ENCODE measurements at regions not wholly inside any gene's neighbourhood (a gene's known extent, or its start where the extent isn't known, plus 50 kb on each side); places are given as distances from the start of the nearest gene placed in this dataset.

DNA sequence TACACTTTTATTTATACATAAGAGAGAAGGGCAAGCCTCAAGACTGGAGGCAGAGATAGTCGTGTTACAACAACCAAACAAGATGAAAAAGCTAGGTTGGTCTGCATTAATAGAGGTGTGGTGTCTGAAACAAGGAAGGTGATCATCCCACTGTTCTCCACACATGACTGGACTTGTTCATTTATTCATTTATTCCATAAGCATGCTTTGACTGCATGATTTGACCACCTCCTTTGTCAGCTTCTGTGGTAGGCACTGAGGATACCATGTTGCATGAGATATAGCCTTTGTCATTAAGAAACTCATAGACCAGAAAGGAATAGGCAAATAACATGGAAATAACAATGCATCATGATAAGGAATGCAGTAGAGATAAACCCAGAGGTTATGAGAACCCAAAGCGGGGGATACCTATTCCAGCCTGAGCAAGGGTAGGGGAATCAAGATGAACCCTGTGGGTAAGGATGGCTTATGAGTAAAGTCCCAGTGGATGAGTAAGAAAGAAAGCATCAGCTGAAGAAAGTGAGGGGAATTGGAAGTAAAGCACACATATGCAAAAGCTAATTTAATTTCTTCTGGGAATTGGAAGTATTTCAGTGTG, 173.7 kb upstream of the FGGY start:
- H3K4me2 ChIP-seq (ENCODE audit: low read length), result no peak overlapping the region
- H3K27ac ChIP-seq, result no peak overlapping the region
- no peaks in the 10 kb centered on the region for H3K4me1 ChIP-seq
- H2AFZ ChIP-seq, result no peak overlapping the region
- H3K79me2 ChIP-seq, result no peaks in the 10 kb centered on the region
- H3K4me3 ChIP-seq (ENCODE audit: low read depth, low read length), result no peak overlapping the region
- TF ChIP-seq, protein P1, sequence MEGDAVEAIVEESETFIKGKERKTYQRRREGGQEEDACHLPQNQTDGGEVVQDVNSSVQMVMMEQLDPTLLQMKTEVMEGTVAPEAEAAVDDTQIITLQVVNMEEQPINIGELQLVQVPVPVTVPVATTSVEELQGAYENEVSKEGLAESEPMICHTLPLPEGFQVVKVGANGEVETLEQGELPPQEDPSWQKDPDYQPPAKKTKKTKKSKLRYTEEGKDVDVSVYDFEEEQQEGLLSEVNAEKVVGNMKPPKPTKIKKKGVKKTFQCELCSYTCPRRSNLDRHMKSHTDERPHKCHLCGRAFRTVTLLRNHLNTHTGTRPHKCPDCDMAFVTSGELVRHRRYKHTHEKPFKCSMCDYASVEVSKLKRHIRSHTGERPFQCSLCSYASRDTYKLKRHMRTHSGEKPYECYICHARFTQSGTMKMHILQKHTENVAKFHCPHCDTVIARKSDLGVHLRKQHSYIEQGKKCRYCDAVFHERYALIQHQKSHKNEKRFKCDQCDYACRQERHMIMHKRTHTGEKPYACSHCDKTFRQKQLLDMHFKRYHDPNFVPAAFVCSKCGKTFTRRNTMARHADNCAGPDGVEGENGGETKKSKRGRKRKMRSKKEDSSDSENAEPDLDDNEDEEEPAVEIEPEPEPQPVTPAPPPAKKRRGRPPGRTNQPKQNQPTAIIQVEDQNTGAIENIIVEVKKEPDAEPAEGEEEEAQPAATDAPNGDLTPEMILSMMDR (IDR thresholded peaks at IDR 0.05), result no peak
- H3K27me3 ChIP-seq (ENCODE audit: control insufficient read depth, insufficient read depth, low read length), result no peaks in the 10 kb centered on the region
- no peaks in the 10 kb centered on the region for H3K9me3 ChIP-seq (ENCODE audit: control insufficient read depth, low read length)
- H3K9ac ChIP-seq, result no peak overlapping the region
- no peaks in the 10 kb centered on the region for H3K36me3 ChIP-seq (ENCODE audit: control insufficient read depth, insufficient read depth, low read length)

GRCh38 chr1:59124166-59124565, 172.7 kb upstream of the FGGY start:
- no peaks in the 10 kb centered on the region for H3K36me3 ChIP-seq (ENCODE audit: control insufficient read depth, insufficient read depth, low read length)

DNA sequence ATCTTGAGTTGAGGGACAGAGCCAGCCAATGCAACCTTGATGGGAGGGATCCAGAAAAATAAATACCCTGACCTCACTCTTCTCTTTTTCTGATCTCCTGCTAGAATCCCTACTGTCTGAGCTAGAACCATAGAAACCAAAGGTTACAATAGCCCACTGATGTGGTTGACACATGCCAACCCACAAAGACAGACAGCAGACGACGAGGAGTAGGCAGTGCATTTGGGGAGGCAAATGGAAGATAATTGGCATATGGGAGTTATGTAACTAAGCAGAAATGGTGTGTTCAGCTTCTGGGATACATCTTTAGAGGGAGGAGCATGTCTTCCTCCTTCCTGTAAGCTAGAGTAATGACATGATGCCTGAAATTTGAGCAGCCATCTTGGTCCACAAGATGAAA, 171.7 kb upstream of the FGGY start:
- H3K4me1 ChIP-seq, result no peaks in the 10 kb centered on the region
- H3K27ac ChIP-seq, result no peak overlapping the region
- no peak overlapping the region for H3K9ac ChIP-seq
- no peaks in the 10 kb centered on the region for H3K9me3 ChIP-seq (ENCODE audit: control insufficient read depth, low read length)
- H3K79me2 ChIP-seq, result no peaks in the 10 kb centered on the region
- no peaks in the 10 kb centered on the region for H3K36me3 ChIP-seq (ENCODE audit: control insufficient read depth, insufficient read depth, low read length)
- no peaks in the 10 kb centered on the region for H3K27me3 ChIP-seq (ENCODE audit: control insufficient read depth, insufficient read depth, low read length)
- H3K4me3 ChIP-seq (ENCODE audit: low read depth, low read length), result no peak overlapping the region
- TF ChIP-seq, protein P1 (IDR thresholded peaks at IDR 0.05), result no peak
- no peak overlapping the region for H3K4me2 ChIP-seq (ENCODE audit: low read length)
- H2AFZ ChIP-seq, result no peak overlapping the region

More at GRCh38 chr1:59124166-59124565, 172.7 kb upstream of the FGGY start:
- Histone ChIP-seq H3K4me1 (no peaks in the 10 kb centered on the region), H3K79me2 (no peaks in the 10 kb centered on the region), H3K4me2 (ENCODE audit: low read length) (no peak overlapping the region), H3K9ac (no peak overlapping the region), H3K27me3 (ENCODE audit: control insufficient read depth, insufficient read depth, low read length) (no peaks in the 10 kb centered on the region), H3K27ac (no peak overlapping the region), H2AFZ (no peak overlapping the region), H3K9me3 (ENCODE audit: control insufficient read depth, low read length) (no peaks in the 10 kb centered on the region), H3K4me3 (ENCODE audit: low read depth, low read length) (no peak overlapping the region)
- TF ChIP-seq, protein P1 (IDR thresholded peaks at IDR 0.05), result no peak

- Histone ChIP-seq H3K27ac (no peak overlapping the region), H3K79me2 (no peaks in the 10 kb centered on the region), H3K9me3 (ENCODE audit: control insufficient read depth, low read length) (no peaks in the 10 kb centered on the region), H3K4me2 (ENCODE audit: low read length) (no peak overlapping the region), H3K4me3 (ENCODE audit: low read depth, low read length) (no peak overlapping the region), H3K27me3 (ENCODE audit: control insufficient read depth, insufficient read depth, low read length) (no peaks in the 10 kb centered on the region), H2AFZ (no peak overlapping the region), H3K36me3 (ENCODE audit: control insufficient read depth, insufficient read depth, low read length) (no peaks in the 10 kb centered on the region), H3K4me1 (no peaks in the 10 kb centered on the region), H3K9ac (no peak overlapping the region)
- TF ChIP-seq, protein P1 (IDR thresholded peaks at IDR 0.05), result no peak
Measured at GRCh38 chr1:59125676-59126320, 171.1 kb upstream of the FGGY start.

DNA sequence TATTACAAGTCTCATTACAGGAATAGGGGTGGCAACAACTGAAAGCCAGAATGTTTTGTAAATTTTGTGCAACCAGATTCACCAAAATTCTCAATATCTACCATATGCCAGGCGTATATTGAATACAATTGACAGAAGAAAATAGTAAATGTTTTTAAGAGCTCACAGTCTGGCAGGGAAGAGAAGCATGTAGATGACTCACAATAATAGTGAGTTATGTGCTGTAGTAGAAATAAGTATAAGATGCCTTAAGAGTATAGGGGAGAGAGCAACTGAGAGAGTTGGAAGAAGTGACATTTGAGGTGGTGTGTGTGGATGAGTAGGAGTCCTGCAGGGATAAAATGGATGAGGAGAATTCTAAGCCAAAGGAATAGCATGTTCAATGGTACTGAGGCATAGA, 170.5 kb upstream of the FGGY start:
- Histone ChIP-seq H3K27me3 (ENCODE audit: control insufficient read depth, insufficient read depth, low read length) (no peaks in the 10 kb centered on the region), H3K27ac (no peak overlapping the region), H3K79me2 (no peaks in the 10 kb centered on the region), H2AFZ (no peak overlapping the region), H3K9me3 (ENCODE audit: control insufficient read depth, low read length) (no peaks in the 10 kb centered on the region), H3K9ac (no peak overlapping the region), H3K36me3 (ENCODE audit: control insufficient read depth, insufficient read depth, low read length) (no peaks in the 10 kb centered on the region), H3K4me3 (ENCODE audit: low read depth, low read length) (no peak overlapping the region), H3K4me1 (no peaks in the 10 kb centered on the region), H3K4me2 (ENCODE audit: low read length) (no peak overlapping the region)
- TF ChIP-seq, protein P1 (IDR thresholded peaks at IDR 0.05), result no peak
